GM19467 (cell line): ENCODE measurements at regions not wholly inside any gene's neighbourhood (a gene's known extent, or its start where the extent isn't known, plus 50 kb on each side); places are given as distances from the start of the nearest gene placed in this dataset.
"Not testable (repeated sequence)": the region's sequence is repeated elsewhere in the genome, so short reads cannot be mapped to it uniquely, and the experiment has no call there.

Source experiments
- ATAC-seq: cut with Tn5 transposase; IDR thresholded peaks from one replicate; pipeline ENCODE4 v1.9.1; 2021; ENCODE audit warnings: mild to moderate bottlenecking, moderate library complexity; ENCODE audit not compliant: unreplicated experiment

DNA sequence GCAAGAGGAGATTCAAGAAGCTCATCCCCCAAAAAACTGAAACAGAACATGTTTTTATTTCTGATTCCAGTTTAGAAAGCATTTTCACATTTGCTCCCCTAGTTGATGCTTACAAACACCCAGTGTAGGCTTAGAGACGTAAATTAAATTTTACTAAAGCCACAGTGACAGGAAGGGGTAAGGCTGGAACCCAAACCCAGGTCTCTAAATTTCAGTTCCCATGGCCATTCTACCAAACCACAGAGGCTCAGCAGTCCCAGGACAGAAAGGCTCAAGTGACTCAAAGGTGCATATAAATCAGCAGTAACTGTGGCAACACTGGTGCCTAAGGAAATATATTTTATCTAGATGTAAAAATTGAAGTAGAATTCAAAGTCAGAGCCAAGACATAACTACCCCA is 128.7 kb downstream of the CEP120 start:
- ATAC-seq = peak; percentile 66

DNA sequence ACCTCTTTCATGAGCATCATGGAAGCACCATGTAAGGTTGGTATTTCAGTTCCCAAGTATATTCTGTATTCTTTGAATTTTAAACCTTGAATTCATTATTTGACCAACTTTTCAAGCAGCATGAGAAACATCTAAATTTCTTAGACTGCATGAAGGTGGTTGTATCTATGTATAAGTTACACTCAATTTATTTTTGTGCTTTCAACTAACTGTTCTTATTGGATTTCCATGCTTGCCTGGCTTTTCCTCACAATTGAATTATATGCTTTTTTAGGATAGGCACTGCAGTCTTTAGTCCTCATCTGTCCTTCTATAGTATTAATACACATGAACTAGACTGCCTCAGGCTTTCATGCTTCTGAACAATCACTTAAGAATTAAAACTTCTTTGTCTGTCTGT is 134.0 kb downstream of the CEP120 start:
- ATAC-seq = no peak

GRCh38 chr5:123287881-123288280 is 135.3 kb downstream of the CEP120 start:
- no peak for ATAC-seq

- ATAC-seq = no peak
These were observed 136.3 kb downstream of the CEP120 start for GRCh38 chr5:123286891-123287290.

GRCh38 chr5:123285122-123286023 is 137.8 kb downstream of the CEP120 start:
- no peak for ATAC-seq

GRCh38 chr5:123283499-123283898 is 139.7 kb downstream of the CEP120 start:
- no peak for ATAC-seq

DNA sequence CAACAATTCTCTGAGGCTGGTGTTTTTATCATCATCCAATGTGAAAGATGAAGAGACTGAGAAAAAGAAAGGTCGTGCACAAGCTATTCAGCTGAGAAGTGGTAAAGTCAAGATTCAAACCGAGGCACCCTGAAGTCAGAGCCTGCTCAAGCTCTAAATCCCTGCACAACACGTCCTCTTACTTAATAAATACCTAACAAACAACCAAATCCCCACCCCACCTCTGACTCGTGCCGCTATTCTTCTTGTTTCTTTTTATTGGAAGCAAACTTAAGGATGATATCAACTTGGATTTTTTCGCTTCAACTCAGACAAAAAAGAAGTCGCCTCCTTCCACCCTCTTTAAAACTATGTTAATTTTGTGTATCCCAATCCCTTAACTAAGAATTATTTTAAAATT is 140.2 kb downstream of the CEP120 start:
- no peak for ATAC-seq

DNA sequence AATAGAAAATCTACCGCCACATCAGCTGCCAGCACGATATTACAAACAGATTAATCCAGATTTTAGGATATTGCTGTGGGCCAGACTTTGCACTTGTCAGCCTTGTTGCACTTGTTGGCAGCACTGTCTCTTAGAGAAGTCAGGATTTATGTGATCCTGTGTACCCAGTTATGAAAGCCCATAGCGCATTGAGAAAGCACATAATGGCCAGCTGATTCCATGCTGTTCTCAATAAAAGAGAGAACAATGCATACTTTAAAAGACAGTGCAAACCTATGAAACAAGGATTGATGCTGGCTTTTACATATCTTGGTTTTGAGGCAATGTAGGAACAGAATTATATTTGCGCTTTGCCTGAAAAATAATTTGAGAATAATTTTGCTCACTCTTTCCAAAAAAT is 140.8 kb downstream of the CEP120 start:
- no peak for ATAC-seq

DNA sequence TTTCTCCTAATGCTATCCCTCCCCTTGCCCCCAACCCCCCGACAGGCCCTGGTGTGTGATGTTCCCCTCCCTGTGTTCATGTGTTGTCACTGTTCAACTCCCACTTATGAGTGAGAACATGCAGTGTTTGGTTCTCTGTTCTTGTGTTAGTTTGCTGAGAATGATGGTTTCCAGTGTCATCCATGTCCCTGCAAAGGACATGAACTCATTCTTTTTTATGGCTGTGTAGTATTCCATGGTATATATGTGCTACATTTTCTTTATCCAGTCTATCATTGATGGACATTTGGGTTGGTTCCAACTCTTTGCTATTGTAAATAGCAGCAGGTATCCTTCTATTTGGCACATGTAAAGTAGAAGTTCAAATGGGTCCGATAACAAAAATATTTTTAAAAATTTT is 142.3 kb downstream of the CEP120 start:
- ATAC-seq = not testable (repeated sequence)

DNA sequence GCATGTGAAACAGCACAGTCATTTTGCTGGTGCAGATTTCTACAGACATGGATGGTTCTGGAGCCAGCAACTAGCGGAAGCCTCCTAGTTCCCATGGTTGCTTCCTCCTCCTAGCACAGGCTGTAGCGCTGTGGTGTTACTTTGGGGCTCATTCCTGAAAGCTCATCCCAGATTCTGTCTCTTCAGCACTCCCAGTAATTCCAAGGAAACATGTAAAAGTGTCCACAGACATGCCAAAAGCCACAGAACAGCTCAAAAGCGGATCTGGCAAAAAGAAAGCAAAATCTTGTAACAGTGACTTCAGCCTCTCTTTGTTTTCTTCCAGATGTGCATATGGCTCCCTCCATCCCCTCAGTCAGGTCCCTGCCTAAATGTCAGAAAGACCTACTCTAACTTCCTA is 144.1 kb downstream of the CEP120 start:
- no peak for ATAC-seq

DNA sequence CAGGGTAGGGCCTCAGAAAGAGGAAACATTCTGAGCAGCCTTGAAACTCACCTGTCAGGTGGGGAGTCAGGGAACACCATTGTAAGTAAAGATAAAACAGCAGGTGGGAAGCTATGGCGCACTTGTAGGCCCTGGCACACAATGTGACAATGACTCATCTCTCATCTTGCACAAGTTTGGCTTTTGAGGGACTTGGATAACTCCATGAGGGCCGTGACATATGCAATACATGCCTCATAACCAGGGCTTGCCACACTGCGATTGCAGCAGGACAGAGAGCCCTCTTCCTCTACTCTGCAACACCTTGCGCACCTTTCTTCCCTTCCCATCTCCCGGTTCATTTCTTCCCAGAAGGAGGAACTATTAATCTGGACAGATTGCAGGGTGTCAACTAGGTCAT is 144.9 kb downstream of the CEP120 start:
- no peak for ATAC-seq

DNA sequence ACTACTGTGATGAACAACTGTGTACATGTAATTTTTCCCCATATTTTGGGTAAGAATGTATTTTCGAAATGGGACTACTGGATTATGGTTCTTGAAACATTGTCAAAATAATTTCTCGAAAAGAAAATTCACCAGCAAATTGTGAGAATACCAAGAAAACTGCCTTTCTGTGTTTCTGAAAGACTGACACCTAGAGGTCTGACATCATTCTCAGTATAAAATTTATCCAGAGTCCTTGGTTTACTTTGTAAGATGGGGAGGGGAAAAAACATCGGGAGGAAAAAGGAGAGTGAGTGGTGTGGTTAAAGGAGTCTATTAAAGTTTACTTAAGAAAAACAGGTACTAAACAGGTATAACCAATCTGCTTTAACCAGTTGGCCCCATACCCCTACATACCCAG is 149.2 kb downstream of the CEP120 start:
- ATAC-seq = no peak

GRCh38 chr5:123273095-123273494 is 150.1 kb downstream of the CEP120 start:
- no peak for ATAC-seq

GRCh38 chr5:123269851-123270250 is 153.4 kb downstream of the CEP120 start:
- ATAC-seq = no peak

- no peak for ATAC-seq
These were observed 153.8 kb downstream of the CEP120 start for GRCh38 chr5:123269436-123269835.

DNA sequence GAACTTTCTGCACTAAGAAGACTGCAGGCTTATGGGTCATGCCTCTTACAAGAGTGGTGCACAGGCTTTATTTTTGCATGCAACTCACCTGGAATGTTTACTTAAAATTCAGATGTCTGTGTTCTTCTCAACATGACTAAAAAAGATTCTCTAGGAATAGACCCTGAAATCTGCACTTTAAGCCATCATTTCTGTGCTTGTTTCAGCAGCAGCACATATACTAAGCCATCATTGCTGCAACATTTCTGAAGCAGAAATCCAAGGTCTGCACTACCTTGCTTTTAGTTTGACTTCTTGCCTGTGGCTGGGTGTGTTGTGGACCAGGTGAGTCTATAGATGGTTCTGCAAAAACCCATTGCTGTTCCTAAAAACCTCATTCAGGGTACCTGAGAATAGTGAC is 156.8 kb downstream of the CEP120 start:
- no peak for ATAC-seq

- ATAC-seq = no peak
These were observed 157.7 kb downstream of the CEP120 start for GRCh38 chr5:123265551-123265950.

DNA sequence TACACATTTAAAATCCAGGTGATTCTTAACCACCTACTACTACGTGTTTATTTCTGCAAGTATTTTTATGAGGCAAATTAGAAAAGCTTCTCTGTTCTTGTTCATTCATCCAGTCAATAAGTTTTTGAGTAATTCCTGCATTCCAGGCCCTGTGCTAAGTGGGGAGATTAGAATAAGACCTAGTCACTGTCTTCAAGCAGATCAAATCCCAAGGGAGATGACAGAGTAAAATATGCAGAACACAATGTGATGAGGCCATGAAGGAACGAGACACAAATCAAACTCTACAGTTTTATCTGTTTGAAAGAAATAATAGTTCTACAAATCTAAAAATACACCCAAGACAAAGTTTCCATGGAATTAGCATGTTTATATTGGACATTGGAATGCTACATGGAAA is 158.8 kb downstream of the CEP120 start:
- no peak for ATAC-seq

DNA sequence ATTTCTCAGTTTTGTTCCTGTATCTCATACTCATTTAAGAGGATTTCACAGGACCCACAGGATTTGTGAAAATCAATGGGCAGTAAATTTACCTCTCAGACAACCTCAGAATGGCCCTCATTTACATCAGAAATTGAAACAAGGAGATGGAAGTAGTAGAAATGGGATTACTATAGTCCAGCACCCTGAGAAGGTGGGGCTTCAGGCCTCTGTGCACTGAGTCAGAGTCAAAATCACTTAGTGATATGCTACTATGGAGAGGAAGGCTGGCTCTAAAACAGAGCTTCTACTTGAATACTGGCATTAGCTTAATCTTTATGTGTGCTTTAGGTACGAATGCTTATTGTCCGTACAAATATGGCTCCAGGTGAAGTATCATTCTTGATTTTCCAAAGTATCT is 159.3 kb downstream of the CEP120 start:
- ATAC-seq = no peak

GRCh38 chr5:123262216-123262823 is 160.9 kb downstream of the CEP120 start:
- ATAC-seq = no peak

- no peak for ATAC-seq
These were observed 161.5 kb downstream of the CEP120 start for GRCh38 chr5:123261752-123262151.

GRCh38 chr5:123249446-123249845 is 160.4 kb downstream of the PRDM6 start:
- ATAC-seq = no peak
